ENCODE measurements at regions not wholly inside any gene's neighbourhood (a gene's known extent, or its start where the extent isn't known, plus 50 kb on each side); places are given as distances from the start of the nearest gene placed in this dataset.

GRCh38 chr2:167701651-167702050, 545.7 kb downstream of the STK39 start:
- no peak overlapping the region for H3K4me3 ChIP-seq (ENCODE audit: low read depth, low read length)
- TF ChIP-seq CTCF (IDR thresholded peaks at IDR 0.05; ENCODE audit: low read depth, low read length, missing control alignments), result no peak
- no peak for DNase-seq (ENCODE audit: low read depth)

GRCh38 chr2:167697948-167698347, 549.4 kb downstream of the STK39 start:
- no peak overlapping the region for H3K4me3 ChIP-seq (ENCODE audit: low read depth, low read length)
- no peak for TF ChIP-seq CTCF (IDR thresholded peaks at IDR 0.05; ENCODE audit: low read depth, low read length, missing control alignments)
- no peak for DNase-seq (ENCODE audit: low read depth)

GRCh38 chr2:167697194-167697593, 550.2 kb downstream of the STK39 start:
- no peak overlapping the region for H3K4me3 ChIP-seq (ENCODE audit: low read depth, low read length)
- TF ChIP-seq CTCF (IDR thresholded peaks at IDR 0.05; ENCODE audit: low read depth, low read length, missing control alignments), result no peak
- DNase-seq (ENCODE audit: low read depth), result no peak

- H3K4me3 ChIP-seq (ENCODE audit: low read depth, low read length), result no peak overlapping the region
- no peak for TF ChIP-seq CTCF (IDR thresholded peaks at IDR 0.05; ENCODE audit: low read depth, low read length, missing control alignments)
- DNase-seq (ENCODE audit: low read depth), result no peak
These were observed 554.5 kb downstream of the STK39 start for GRCh38 chr2:167692936-167693335.

- H3K4me3 ChIP-seq (ENCODE audit: low read depth, low read length), result no peak overlapping the region
- no peak for TF ChIP-seq CTCF (IDR thresholded peaks at IDR 0.05; ENCODE audit: low read depth, low read length, missing control alignments)
- DNase-seq (ENCODE audit: low read depth), result no peak
These were observed 555.2 kb downstream of the STK39 start for GRCh38 chr2:167692191-167692590.

- peak; percentile 19 for TF ChIP-seq CTCF (IDR thresholded peaks at IDR 0.05; ENCODE audit: low read depth, low read length, missing control alignments)
- no peak for DNase-seq (ENCODE audit: low read depth)
- H3K4me3 ChIP-seq (ENCODE audit: low read depth, low read length), result no peak overlapping the region
These were observed 558.0 kb downstream of the STK39 start for GRCh38 chr2:167689444-167689843.

- H3K4me3 ChIP-seq (ENCODE audit: low read depth, low read length), result no peak overlapping the region
- DNase-seq (ENCODE audit: low read depth), result no peak
- TF ChIP-seq CTCF (IDR thresholded peaks at IDR 0.05; ENCODE audit: low read depth, low read length, missing control alignments), result no peak
These were observed 560.7 kb downstream of the STK39 start for GRCh38 chr2:167686691-167687090.

Data from GM12864 (cell line).